Endothelial cell of umbilical vein (primary cell): ENCODE measurements at regions not wholly inside any gene's neighbourhood (a gene's known extent, or its start where the extent isn't known, plus 50 kb on each side); places are given as distances from the start of the nearest gene placed in this dataset.

Experiments
- BruUV-seq: library from RNA; stranded (reverse); fragments of 400-500 nt; replicated peaks from 2 replicates; lab custom pipeline; 2021; lab: Mats Ljungman, UMichigan
- CTCF ChIA-PET: fragments of 300-600, 350-600 bp; sonication (Branson Sonifier 250); formaldehyde crosslinking; loops from one replicate; lab custom pipeline; 2021; ENCODE audit warnings: antibody characterized with exemption, inconsistent platforms; lab: Charles Lee
- POLR2A ChIA-PET: fragments of 300-600, 350-600 bp; sonication (Branson Sonifier 250); formaldehyde crosslinking; loops from one replicate; lab custom pipeline; 2021; ENCODE audit warnings: antibody characterized with exemption, inconsistent platforms; lab: Charles Lee
- DNase-seq: peaks from one replicate; pipeline ENCODE4 v3.0.0-alpha.2; 2011; ENCODE audit warnings: low read depth, low spot score
- FAIRE-seq: peaks from 2 replicates; lab custom pipeline; 2011; peaks lifted over from hg19 to GRCh38; lab: Jason Lieb, UNC
- H2AFZ ChIP-seq: 2 replicates; pipeline ENCODE4 v1.6.0; 2012; ENCODE audit warnings: low read depth, low read length, control low read depth, inconsistent platforms
- H3K27ac ChIP-seq: 2 replicates; pipeline ENCODE4 v1.5.1; 2011; ENCODE audit warnings: low read depth, mild to moderate bottlenecking, control low read depth, low read length, moderate library complexity; ENCODE audit not compliant: insufficient read depth
- H3K27me3 ChIP-seq, 2 experiments: 2 replicates each; pipeline versions ENCODE4 v1.6.0 to v1.6.1; 2011; ENCODE audit warnings: low read length in 2 of 2, mixed read lengths in 1 of 2; ENCODE audit not compliant: control insufficient read depth in 2 of 2, insufficient read depth in 2 of 2
- H3K36me3 ChIP-seq, 2 experiments: 2 replicates in 1 of 2; 3 replicates in 1 of 2; pipeline ENCODE4 v1.5.1; 2011; ENCODE audit warnings: low read length in 2 of 2, mild to moderate bottlenecking in 1 of 2, moderate library complexity in 1 of 2; ENCODE audit not compliant: control insufficient read depth in 2 of 2, insufficient read depth in 2 of 2; ENCODE audit errors: extremely low read depth in 1 of 2
- H3K4me1 ChIP-seq: 3 replicates; pipeline ENCODE4 v1.5.1; 2011; ENCODE audit warnings: mild to moderate bottlenecking, low read length; ENCODE audit not compliant: control insufficient read depth, insufficient read depth; ENCODE audit errors: extremely low read depth
- H3K4me2 ChIP-seq: 2 replicates; pipeline ENCODE4 v1.6.1; 2011; ENCODE audit warnings: low read length, control low read depth, mixed read lengths; ENCODE audit not compliant: insufficient read depth
- H3K4me3 ChIP-seq, 3 experiments: fragments of 200-600 bp in 1 of 3; sonication (generic), shearing (Covaris generic) in 1 of 3; replicated peaks in 1 of 3; 2 replicates each; pipeline ENCODE4 v1.5.1; 2011 to 2016; ENCODE audit warnings: control low read depth in 3 of 3, low read length in 3 of 3, mild to moderate bottlenecking in 2 of 3, inconsistent platforms in 1 of 3, low read depth in 1 of 3, moderate library complexity in 1 of 3; ENCODE audit not compliant: insufficient read depth in 1 of 3
- H3K79me2 ChIP-seq: 2 replicates; pipeline ENCODE4 v1.6.0; 2012; ENCODE audit warnings: low read length, inconsistent platforms; ENCODE audit not compliant: control insufficient read depth, insufficient read depth
- H3K9ac ChIP-seq: replicated peaks from 2 replicates; pipeline ENCODE3; 2011; ENCODE audit warnings: low read length, control low read depth; ENCODE audit not compliant: insufficient read depth; ENCODE audit errors: extremely low read depth
- H3K9me1 ChIP-seq: replicated peaks from 3 replicates; pipeline ENCODE4 v1.6.0; 2011; ENCODE audit warnings: mild to moderate bottlenecking, low read length; ENCODE audit not compliant: control insufficient read depth, insufficient read depth; ENCODE audit errors: extremely low read depth
- H3K9me3 ChIP-seq: replicated peaks from 2 replicates; pipeline ENCODE4 v1.5.1; 2012; ENCODE audit warnings: low read length, inconsistent platforms; ENCODE audit not compliant: control insufficient read depth, insufficient read depth
- H4K20me1 ChIP-seq: replicated peaks from 2 replicates; pipeline ENCODE3; 2011; ENCODE audit warnings: mild to moderate bottlenecking, low read length; ENCODE audit not compliant: control insufficient read depth, insufficient read depth; ENCODE audit errors: extremely low read depth
- EZH2 ChIP-seq: IDR thresholded peaks from 2 replicates; pipeline ENCODE4 v1.6.1; 2012; ENCODE audit warnings: borderline replicate concordance, low read depth, mild to moderate bottlenecking, moderate library complexity, low read length, inconsistent platforms; ENCODE audit not compliant: severe bottlenecking
- FOS ChIP-seq: IDR thresholded peaks from 2 replicates; pipeline ENCODE4 v1.6.1; 2011; ENCODE audit warnings: mild to moderate bottlenecking, low read length, moderate library complexity, borderline replicate concordance; ENCODE audit not compliant: insufficient read depth
- GATA2 ChIP-seq: IDR thresholded peaks from 2 replicates; pipeline ENCODE4 v1.7.0; 2011; ENCODE audit warnings: low read depth, mild to moderate bottlenecking, moderate library complexity, mixed read lengths, low read length; ENCODE audit not compliant: insufficient read length, insufficient read depth
- JUN ChIP-seq: IDR thresholded peaks from 2 replicates; pipeline ENCODE4 v1.6.1; 2011; ENCODE audit warnings: borderline replicate concordance, low read depth; ENCODE audit not compliant: insufficient read length, insufficient read depth
- MYC ChIP-seq: IDR thresholded peaks from one replicate; pipeline ENCODE4 v1.6.1; 2011; ENCODE audit warnings: mild to moderate bottlenecking, low read depth, low read length
- POLR2A ChIP-seq: IDR thresholded peaks from 2 replicates; pipeline ENCODE4 v1.6.1; 2012; ENCODE audit warnings: low read depth, mild to moderate bottlenecking, control low read depth, low read length
- POLR2AphosphoS5 ChIP-seq: IDR thresholded peaks from 2 replicates; pipeline ENCODE4 v1.6.1; 2012; ENCODE audit warnings: low read depth, mild to moderate bottlenecking, control low read depth, low read length, moderate library complexity; ENCODE audit not compliant: insufficient read depth
- dilution Hi-C: fragments of 300-500 bp; cut with MboI; formaldehyde crosslinking; loops from one replicate; pipeline ENCODE4 v1.15.0; 2019; ENCODE audit warnings: low sequenced_read_pairs; ENCODE audit not compliant: extremely low pct_ligation_motif_present
- intact Hi-C: fragments of 100-400 bp; cut with micrococcal nuclease; formaldehyde crosslinking; loops from one replicate; pipeline ENCODE4 v1.10.0; 2022
- TF ChIP-seq, protein P1 (sequence below), 2 donors: IDR thresholded peaks; 1 replicate in 1 of 2; 2 replicates in 1 of 2; pipeline ENCODE4 v1.5.1; 2011; ENCODE audit warnings: low read length in 2 of 2, mild to moderate bottlenecking in 2 of 2, moderate library complexity in 2 of 2, control low read depth in 1 of 2, inconsistent platforms in 1 of 2, low read depth in 1 of 2; ENCODE audit not compliant: insufficient read depth in 1 of 2; ENCODE audit errors: extremely low read depth in 1 of 2
- TF ChIP-seq, protein P2 (sequence below): IDR thresholded peaks from 2 replicates; pipeline ENCODE4 v1.6.1; 2011; ENCODE audit not compliant: insufficient read depth, insufficient read length

DNA sequence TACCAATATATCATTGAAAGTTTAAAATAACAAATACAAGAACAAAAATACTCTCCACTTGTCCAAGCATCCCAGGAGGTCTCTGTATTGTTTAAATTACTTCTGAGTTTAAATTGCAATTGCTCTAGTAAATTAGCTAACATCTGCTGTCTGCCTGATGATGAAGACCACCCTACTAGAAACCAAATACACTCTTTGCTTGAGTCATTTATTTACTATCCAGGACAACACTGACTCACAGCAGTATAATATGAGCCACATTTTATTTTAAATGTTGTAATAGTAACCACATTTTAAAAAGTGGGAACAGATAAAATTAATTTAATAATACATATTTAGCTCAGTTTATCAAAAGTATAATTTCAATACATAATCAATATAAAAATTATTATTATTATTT lies 62.9 kb upstream of the EEA1 start:
- CTCF ChIA-PET, result interaction anchor here (0.9 to 2.9 kb wide), 8 partner anchors 11 to 427 kb away, joined by 3 to 12 read pairs (median 4); no protein-coding TSS in a partner anchor
- no peaks in the 10 kb centered on the region for H3K27me3 ChIP-seq
- FAIRE-seq (no peak), DNase-seq (no peak)
- POLR2A ChIA-PET, result interaction anchor here (0.6 kb wide), 1 partner anchor 11 kb away, joined by 5 read pairs; no protein-coding TSS in a partner anchor
- H3K79me2 ChIP-seq, result no peaks in the 10 kb centered on the region
- TF ChIP-seq, protein P1, sequence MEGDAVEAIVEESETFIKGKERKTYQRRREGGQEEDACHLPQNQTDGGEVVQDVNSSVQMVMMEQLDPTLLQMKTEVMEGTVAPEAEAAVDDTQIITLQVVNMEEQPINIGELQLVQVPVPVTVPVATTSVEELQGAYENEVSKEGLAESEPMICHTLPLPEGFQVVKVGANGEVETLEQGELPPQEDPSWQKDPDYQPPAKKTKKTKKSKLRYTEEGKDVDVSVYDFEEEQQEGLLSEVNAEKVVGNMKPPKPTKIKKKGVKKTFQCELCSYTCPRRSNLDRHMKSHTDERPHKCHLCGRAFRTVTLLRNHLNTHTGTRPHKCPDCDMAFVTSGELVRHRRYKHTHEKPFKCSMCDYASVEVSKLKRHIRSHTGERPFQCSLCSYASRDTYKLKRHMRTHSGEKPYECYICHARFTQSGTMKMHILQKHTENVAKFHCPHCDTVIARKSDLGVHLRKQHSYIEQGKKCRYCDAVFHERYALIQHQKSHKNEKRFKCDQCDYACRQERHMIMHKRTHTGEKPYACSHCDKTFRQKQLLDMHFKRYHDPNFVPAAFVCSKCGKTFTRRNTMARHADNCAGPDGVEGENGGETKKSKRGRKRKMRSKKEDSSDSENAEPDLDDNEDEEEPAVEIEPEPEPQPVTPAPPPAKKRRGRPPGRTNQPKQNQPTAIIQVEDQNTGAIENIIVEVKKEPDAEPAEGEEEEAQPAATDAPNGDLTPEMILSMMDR (IDR thresholded peaks at IDR 0.05; ENCODE audit: extremely low read depth in 1 of 2, insufficient read depth in 1 of 2, low read depth in 1 of 2, low read length in 2 of 2), result no peak
- TF ChIP-seq FOS, result no peak
- TF ChIP-seq POLR2AphosphoS5, result no peak
- TF ChIP-seq MYC, result no peak
- no peak for TF ChIP-seq EZH2
- TF ChIP-seq, protein P2, sequence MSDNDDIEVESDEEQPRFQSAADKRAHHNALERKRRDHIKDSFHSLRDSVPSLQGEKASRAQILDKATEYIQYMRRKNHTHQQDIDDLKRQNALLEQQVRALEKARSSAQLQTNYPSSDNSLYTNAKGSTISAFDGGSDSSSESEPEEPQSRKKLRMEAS, result no peak
- no peak for TF ChIP-seq POLR2A
- TF ChIP-seq JUN, result no peak
- no peak for TF ChIP-seq GATA2
- dilution Hi-C loops (no loop called here), intact Hi-C loops (no loop called here)
- no peak overlapping the region for H3K27ac ChIP-seq
- no peaks in the 10 kb centered on the region for H3K9me1 ChIP-seq
- no peaks in the 10 kb centered on the region for H3K36me3 ChIP-seq
- no peak overlapping the region for H3K4me2 ChIP-seq
- no peaks in the 10 kb centered on the region for H4K20me1 ChIP-seq
- H3K9ac ChIP-seq, result no peak overlapping the region
- no peaks in the 10 kb centered on the region for H3K9me3 ChIP-seq
- no TSS peak for BruUV-seq
- no peak overlapping the region for H3K4me3 ChIP-seq
- no peak overlapping the region for H2AFZ ChIP-seq
- H3K4me1 ChIP-seq, result peaks cover 4% of the 10 kb centered on the region
